Upper lobe of right lung (tissue), 1 donor: ENCODE measurements at regions not wholly inside any gene's neighbourhood (a gene's known extent, or its start where the extent isn't known, plus 50 kb on each side); places are given as distances from the start of the nearest gene placed in this dataset.

Experiments
- ATAC-seq: fragments of 200-7000 bp; cut with Tn5 transposase; one replicate; pipeline ENCODE4 v1.9.1; 2020; ENCODE audit warnings: mild to moderate bottlenecking, moderate library complexity
- DNase-seq: peaks from one replicate; pipeline ENCODE4 v3.0.0-alpha.2; 2020
- H3K27ac ChIP-seq: fragments of 200-600 bp; one replicate; pipeline ENCODE4 v1.8.0; 2022
- H3K27me3 ChIP-seq: fragments of 200-600 bp; one replicate; pipeline ENCODE4 v1.8.0; 2022; ENCODE audit warnings: mild to moderate bottlenecking
- H3K36me3 ChIP-seq: fragments of 200-600 bp; one replicate; pipeline ENCODE4 v1.8.0; 2022
- H3K4me1 ChIP-seq: fragments of 200-600 bp; one replicate; pipeline ENCODE4 v1.8.0; 2022
- H3K4me3 ChIP-seq: fragments of 200-600 bp; one replicate; pipeline ENCODE4 v1.8.0; 2022; ENCODE audit warnings: mild to moderate bottlenecking
- H3K9me3 ChIP-seq: fragments of 200-600 bp; one replicate; pipeline ENCODE4 v1.8.0; 2022
- CTCF ChIP-seq: fragments of 200-600 bp; IDR thresholded peaks from one replicate; pipeline ENCODE4 v1.8.0; 2022; ENCODE audit warnings: antibody characterized with exemption
- intact Hi-C: fragments of 100-400 bp; cut with DNase I; formaldehyde crosslinking; loops from one replicate; pipeline ENCODE4 v1.11.0; 2022
- donor health status: DM: no; HTN: yes; CAD: no; lungs with severe emphysema.

GRCh38 chr4:58590722-58591121 is 1480.5 kb upstream of the IGFBP7 start:
- ATAC-seq (no peak), DNase-seq (no peak)
- Histone ChIP-seq H3K36me3 (no peaks in the 10 kb centered on the region), H3K27me3 (no peaks in the 10 kb centered on the region), H3K27ac (no peak overlapping the region), H3K9me3 (no peaks in the 10 kb centered on the region), H3K4me1 (no peaks in the 10 kb centered on the region), H3K4me3 (no peak overlapping the region)
- TF ChIP-seq CTCF, result no peak
- intact Hi-C loops, result no loop called here

- no peak for ATAC-seq
- TF ChIP-seq CTCF, result no peak
Observed at GRCh38 chr4:58587856-58588255, 1477.7 kb upstream of the IGFBP7 start.

GRCh38 chr4:58566260-58566659 is 1456.1 kb upstream of the IGFBP7 start:
- Histone ChIP-seq H3K36me3 (no peaks in the 10 kb centered on the region), H3K27ac (no peak overlapping the region), H3K27me3 (no peaks in the 10 kb centered on the region), H3K4me3 (no peak overlapping the region), H3K4me1 (no peaks in the 10 kb centered on the region), H3K9me3 (no peaks in the 10 kb centered on the region)
- DNase-seq (no peak), ATAC-seq (no peak)
- intact Hi-C loops, result no loop called here
- TF ChIP-seq CTCF, result no peak

More at GRCh38 chr4:58587856-58588255, 1477.7 kb upstream of the IGFBP7 start:
- no peak for DNase-seq
- Histone ChIP-seq H3K4me1 (no peaks in the 10 kb centered on the region), H3K4me3 (no peak overlapping the region), H3K27me3 (no peaks in the 10 kb centered on the region), H3K27ac (no peak overlapping the region), H3K36me3 (no peaks in the 10 kb centered on the region), H3K9me3 (no peaks in the 10 kb centered on the region)
- intact Hi-C loops, result no loop called here

- no peak for DNase-seq
- Histone ChIP-seq H3K27ac (no peak overlapping the region), H3K36me3 (no peaks in the 10 kb centered on the region), H3K27me3 (no peaks in the 10 kb centered on the region), H3K4me1 (no peaks in the 10 kb centered on the region), H3K9me3 (no peaks in the 10 kb centered on the region), H3K4me3 (no peak overlapping the region)
- intact Hi-C loops, result no loop called here
- TF ChIP-seq CTCF, result no peak
- no peak for ATAC-seq
Observed at GRCh38 chr4:58564695-58565475, 1454.7 kb upstream of the IGFBP7 start.

GRCh38 chr4:58561170-58561569 is 1451.0 kb upstream of the IGFBP7 start:
- Histone ChIP-seq H3K27me3 (no peaks in the 10 kb centered on the region), H3K4me3 (no peak overlapping the region), H3K36me3 (no peaks in the 10 kb centered on the region), H3K4me1 (no peaks in the 10 kb centered on the region), H3K27ac (no peak overlapping the region), H3K9me3 (no peaks in the 10 kb centered on the region)
- intact Hi-C loops, result no loop called here
- ATAC-seq, result no peak
- no peak for TF ChIP-seq CTCF
- DNase-seq, result no peak

- intact Hi-C loops, result no loop called here
- no peak for TF ChIP-seq CTCF
- Histone ChIP-seq H3K36me3 (no peaks in the 10 kb centered on the region), H3K9me3 (no peaks in the 10 kb centered on the region), H3K27ac (no peak overlapping the region), H3K4me1 (no peaks in the 10 kb centered on the region), H3K4me3 (no peak overlapping the region), H3K27me3 (no peaks in the 10 kb centered on the region)
- ATAC-seq, result no peak
- DNase-seq, result no peak
Observed at GRCh38 chr4:58560736-58561135, 1450.6 kb upstream of the IGFBP7 start.
